CD14-positive monocyte (primary cell): ENCODE measurements at regions not wholly inside any gene's neighbourhood (a gene's known extent, or its start where the extent isn't known, plus 50 kb on each side); places are given as distances from the start of the nearest gene placed in this dataset.

Experiments used
- DNase-seq, 3 donors: peaks; one replicate each; pipeline ENCODE4 v3.0.0-alpha.2; 2011 to 2022
- H2AFZ ChIP-seq: 2 replicates; pipeline ENCODE4 v1.6.0; 2012; ENCODE audit warnings: mild to moderate bottlenecking, low read depth, low read length, inconsistent platforms; ENCODE audit not compliant: insufficient read depth, poor library complexity, severe bottlenecking
- H3K27ac ChIP-seq, 2 donors: 1 replicate in 1 of 2; 2 replicates in 1 of 2; pipeline ENCODE4 v1.5.1; 2012 to 2013; ENCODE audit warnings: low read length in 2 of 2, control low read depth in 1 of 2, inconsistent platforms in 1 of 2, low read depth in 1 of 2, mild to moderate bottlenecking in 1 of 2
- H3K27me3 ChIP-seq, 2 donors: one replicate each; pipeline versions ENCODE4 v1.6.0 to v1.6.1; 2011 to 2013; ENCODE audit warnings: low read length in 2 of 2; ENCODE audit not compliant: control insufficient read depth in 2 of 2, insufficient read depth in 2 of 2
- H3K36me3 ChIP-seq, 2 donors: replicated peaks in 1 of 2; 1 replicate in 1 of 2; 2 replicates in 1 of 2; pipeline versions ENCODE4 v1.5.1 to v1.6.1; 2012 to 2013; ENCODE audit warnings: low read length in 2 of 2, control low read depth in 1 of 2, inconsistent platforms in 1 of 2, mild to moderate bottlenecking in 1 of 2; ENCODE audit not compliant: insufficient read depth in 2 of 2, control insufficient read depth in 1 of 2
- H3K4me1 ChIP-seq, 2 donors: 1 replicate in 1 of 2; 2 replicates in 1 of 2; pipeline versions ENCODE4 v1.5.1 to v1.6.1; 2012 to 2013; ENCODE audit warnings: low read length in 2 of 2, control low read depth in 1 of 2, inconsistent platforms in 1 of 2, mild to moderate bottlenecking in 1 of 2, moderate library complexity in 1 of 2; ENCODE audit not compliant: insufficient read depth in 2 of 2, control insufficient read depth in 1 of 2
- H3K4me2 ChIP-seq: replicated peaks from 2 replicates; pipeline ENCODE3; 2012; ENCODE audit warnings: low read length, moderate library complexity, mild to moderate bottlenecking; ENCODE audit not compliant: poor library complexity, severe bottlenecking; ENCODE audit errors: extremely low read depth
- H3K4me3 ChIP-seq, 3 experiments: fragments of 200-600 bp in 1 of 3; sonication (generic) in 1 of 3; replicated peaks in 1 of 3; 1 replicate in 2 of 3; 2 replicates in 1 of 3; pipeline ENCODE4 v1.5.1; 2011 to 2013; ENCODE audit warnings: low read length in 3 of 3, mild to moderate bottlenecking in 3 of 3, control low read depth in 2 of 3, low read depth in 2 of 3, inconsistent platforms in 1 of 3, moderate library complexity in 1 of 3
- H3K79me2 ChIP-seq: 2 replicates; pipeline ENCODE4 v1.6.0; 2012; ENCODE audit warnings: mild to moderate bottlenecking, control low read depth, inconsistent platforms, low read length, moderate library complexity; ENCODE audit not compliant: insufficient read depth
- H3K9ac ChIP-seq: 2 replicates; pipeline ENCODE4 v1.6.0; 2017; ENCODE audit warnings: low read length, mild to moderate bottlenecking; ENCODE audit not compliant: insufficient read depth, poor library complexity, severe bottlenecking
- H3K9me3 ChIP-seq, 2 donors: replicated peaks in 1 of 2; 1 replicate in 1 of 2; 2 replicates in 1 of 2; pipeline versions ENCODE4 v1.5.1 to v1.6.1; 2012 to 2013; ENCODE audit warnings: low read length in 2 of 2, control low read depth in 1 of 2; ENCODE audit not compliant: control insufficient read depth in 1 of 2, insufficient read depth in 1 of 2
- H4K20me1 ChIP-seq: 2 replicates; pipeline ENCODE4 v1.6.0; 2012; ENCODE audit warnings: mild to moderate bottlenecking, low read length, control low read depth, moderate library complexity; ENCODE audit not compliant: insufficient read depth
- H3K27ac Mint-ChIP-seq, 7 donors: one replicate each; pipeline ENCODE4 v1.8.0; 2020; ENCODE audit warnings: mild to moderate bottlenecking in 7 of 7, mixed read lengths in 7 of 7, moderate library complexity in 6 of 7, inconsistent platforms in 2 of 7
- H3K27me3 Mint-ChIP-seq, 3 donors: one replicate each; pipeline ENCODE4 v1.8.0; 2021 to 2022; ENCODE audit warnings: low read depth in 3 of 3, mild to moderate bottlenecking in 3 of 3, mixed read lengths in 3 of 3, moderate library complexity in 3 of 3, inconsistent platforms in 1 of 3
- H3K36me3 Mint-ChIP-seq, 2 donors: one replicate each; pipeline ENCODE4 v1.8.0; 2020; ENCODE audit warnings: mixed read lengths in 2 of 2, inconsistent platforms in 1 of 2, mild to moderate bottlenecking in 1 of 2
- H3K4me1 Mint-ChIP-seq: one replicate; pipeline ENCODE4 v1.8.0; 2020; ENCODE audit warnings: mild to moderate bottlenecking, mixed read lengths
- H3K4me3 Mint-ChIP-seq, 2 donors: one replicate each; pipeline ENCODE4 v1.8.0; 2020; ENCODE audit warnings: mild to moderate bottlenecking in 2 of 2, mixed read lengths in 2 of 2, moderate library complexity in 1 of 2
- H3K9me3 Mint-ChIP-seq, 7 donors: one replicate each; pipeline ENCODE4 v1.8.0; 2020 to 2022; ENCODE audit warnings: mixed read lengths in 7 of 7, mild to moderate bottlenecking in 6 of 7, moderate library complexity in 6 of 7, inconsistent platforms in 2 of 7
- CTCF ChIP-seq: fragments of 200-600 bp; IDR thresholded peaks from one replicate; pipeline ENCODE4 v1.8.0; 2022; ENCODE audit warnings: antibody characterized with exemption, mild to moderate bottlenecking
- WGBS: methylation state at CpG from one replicate; pipeline ENCODE4 v1.1.5; 2013; ENCODE audit warnings: missing lambda C conversion rate; ENCODE audit not compliant: insufficient coverage; 5-methylcytosine and 5-hydroxymethylcytosine counted together
- intact Hi-C, 2 donors: fragments of 100-400 bp; cut with micrococcal nuclease; formaldehyde crosslinking; loops; one replicate each; pipeline versions ENCODE4 v1.15.0 to v1.15.1; 2023

- Histone ChIP-seq H3K9ac (no peak overlapping the region), H3K4me3 (no peak overlapping the region), H2AFZ (no peak overlapping the region), H3K36me3 (no peaks in the 10 kb centered on the region), H3K79me2 (no peaks in the 10 kb centered on the region), H3K27ac (no peak overlapping the region), H3K27me3 (no peaks in the 10 kb centered on the region), H3K4me2 (no peak overlapping the region), H3K4me1 (no peaks in the 10 kb centered on the region), H4K20me1 (no peaks in the 10 kb centered on the region), H3K9me3 (no peaks in the 10 kb centered on the region)
- no peak overlapping the region for H3K27ac Mint-ChIP-seq
- no peaks in the 10 kb centered on the region for H3K27me3 Mint-ChIP-seq
- H3K4me3 Mint-ChIP-seq: no peak overlapping the region
- no peaks in the 10 kb centered on the region for H3K9me3 Mint-ChIP-seq
- no peaks in the 10 kb centered on the region for H3K4me1 Mint-ChIP-seq
- no peak for DNase-seq
- no peak for TF ChIP-seq CTCF
- no peaks in the 10 kb centered on the region for H3K36me3 Mint-ChIP-seq
- intact Hi-C loops: no loop called here
Measured at GRCh38 chr6:104010897-104011296, 848.8 kb downstream of the HACE1 start.

GRCh38 chr6:104003803-104004516, 855.8 kb downstream of the HACE1 start:
- H3K4me3 Mint-ChIP-seq: no peak overlapping the region
- Histone ChIP-seq H2AFZ (no peak overlapping the region), H3K4me1 (no peaks in the 10 kb centered on the region), H3K27me3 (no peaks in the 10 kb centered on the region), H3K36me3 (no peaks in the 10 kb centered on the region), H3K4me3 (no peak overlapping the region), H4K20me1 (no peaks in the 10 kb centered on the region), H3K9me3 (no peaks in the 10 kb centered on the region), H3K79me2 (no peaks in the 10 kb centered on the region), H3K4me2 (no peak overlapping the region), H3K9ac (no peak overlapping the region), H3K27ac (no peak overlapping the region)
- WGBS: no CpG with 5 or more reads among the region's 3 CpGs
- H3K27me3 Mint-ChIP-seq: peaks cover 0 to under 1% (median 0%) of the 10 kb centered on the region in 3 donors
- H3K27ac Mint-ChIP-seq: no peak overlapping the region
- TF ChIP-seq CTCF: no peak
- no peak for DNase-seq
- no peaks in the 10 kb centered on the region for H3K4me1 Mint-ChIP-seq
- intact Hi-C loops: no loop called here
- H3K36me3 Mint-ChIP-seq: no peaks in the 10 kb centered on the region
- no peaks in the 10 kb centered on the region for H3K9me3 Mint-ChIP-seq
